HEK293 (cell line): ENCODE measurements at regions not wholly inside any gene's neighbourhood (a gene's known extent, or its start where the extent isn't known, plus 50 kb on each side); places are given as distances from the start of the nearest gene placed in this dataset.

Experiments used
- CTCF ChIA-PET: fragments of 350-600 bp; formaldehyde crosslinking; extraction: SDS; loops from one replicate; lab custom pipeline; 2021; ENCODE audit warnings: antibody characterized with exemption; lab: Yijun Ruan, JAX
- POLR2A ChIA-PET: fragments of 300-600 bp; formaldehyde crosslinking; extraction: SDS; loops from one replicate; lab custom pipeline; 2020; ENCODE audit warnings: antibody characterized with exemption, inconsistent platforms; lab: Yijun Ruan, JAX
- H3K27ac ChIP-seq: fragments of 200-500 bp; sonication (Bioruptor generic); 2 replicates; pipeline ENCODE4 v1.5.1; 2014; ENCODE audit warnings: low read depth, low read length, control low read depth, inconsistent platforms; ENCODE audit errors: extremely low read depth
- H3K36me3 ChIP-seq, 2 experiments: fragments of 200-500 bp in 1 of 2; sonication (Bioruptor generic) in 1 of 2; 1 replicate in 1 of 2; 2 replicates in 1 of 2; pipeline ENCODE4 v1.5.1; 2014 to 2017; ENCODE audit warnings: inconsistent platforms in 2 of 2, low read length in 2 of 2; ENCODE audit not compliant: control insufficient read depth in 2 of 2, insufficient read depth in 1 of 2
- H3K4me1 ChIP-seq: fragments of 200-500 bp; sonication (Bioruptor generic); 2 replicates; pipeline ENCODE4 v1.5.1; 2014; ENCODE audit warnings: mild to moderate bottlenecking, low read length, inconsistent platforms; ENCODE audit not compliant: control insufficient read depth, insufficient read depth
- H3K4me3 ChIP-seq: 2 replicates; pipeline ENCODE4 v1.5.1; 2011; ENCODE audit warnings: low read depth, mild to moderate bottlenecking, control low read depth, low read length, moderate library complexity
- H3K9me3 ChIP-seq: fragments of 200-500 bp; sonication (Bioruptor generic); 2 replicates; pipeline ENCODE4 v1.5.1; 2014; ENCODE audit warnings: low read depth, low read length, inconsistent platforms; ENCODE audit not compliant: control insufficient read depth, insufficient read depth
- FEZF1 ChIP-seq: fragments of 450-650 bp; formaldehyde crosslinking; IDR thresholded peaks from 2 replicates; pipeline ENCODE4 v1.5.1; 2016; ENCODE audit warnings: missing biosample characterization, missing genetic modification characterization
- GLI2 ChIP-seq: fragments of 450-650 bp; formaldehyde crosslinking; IDR thresholded peaks from 2 replicates; pipeline ENCODE4; 2017; ENCODE audit warnings: missing biosample characterization, missing genetic modification characterization, low read depth, borderline replicate concordance
- GLI4 ChIP-seq: fragments of 450-650 bp; formaldehyde crosslinking; IDR thresholded peaks from 2 replicates; pipeline ENCODE4 v1.5.1; 2016; ENCODE audit warnings: missing biosample characterization, missing genetic modification characterization
- MEIS1 ChIP-seq: sonication (generic); formaldehyde crosslinking; IDR thresholded peaks from 2 replicates; pipeline ENCODE4 v1.8.1; 2022; ENCODE audit warnings: missing genetic modification reagents, mild to moderate bottlenecking, borderline replicate concordance
- PATZ1 ChIP-seq: fragments of 450-650 bp; formaldehyde crosslinking; IDR thresholded peaks from 2 replicates; pipeline ENCODE4 v1.5.1; 2016; ENCODE audit warnings: missing biosample characterization, missing genetic modification characterization
- ZFP3 ChIP-seq: fragments of 450-650 bp; formaldehyde crosslinking; IDR thresholded peaks from 2 replicates; pipeline ENCODE4 v1.5.1; 2016; ENCODE audit warnings: low read depth, missing biosample characterization, missing genetic modification characterization
- ZNF169 ChIP-seq: fragments of 450-650 bp; formaldehyde crosslinking; IDR thresholded peaks from 2 replicates; pipeline ENCODE4 v1.5.1; 2016; ENCODE audit warnings: missing biosample characterization, missing genetic modification characterization
- ZNF184 ChIP-seq: fragments of 450-650 bp; IDR thresholded peaks from 2 replicates; pipeline ENCODE4 v1.5.1; 2018; ENCODE audit warnings: missing biosample characterization, mild to moderate bottlenecking, missing genetic modification characterization
- ZNF398 ChIP-seq: fragments of 450-650 bp; formaldehyde crosslinking; IDR thresholded peaks from 2 replicates; pipeline ENCODE4 v1.5.1; 2017; ENCODE audit warnings: missing biosample characterization, missing genetic modification characterization
- ZNF513 ChIP-seq: fragments of 450-650 bp; IDR thresholded peaks from 2 replicates; pipeline ENCODE4 v1.5.1; 2018; ENCODE audit warnings: missing biosample characterization, missing genetic modification characterization
- ZNF560 ChIP-seq: fragments of 450-650 bp; formaldehyde crosslinking; IDR thresholded peaks from 2 replicates; pipeline ENCODE4 v1.5.1; 2017; ENCODE audit warnings: missing biosample characterization, missing genetic modification characterization, borderline replicate concordance
- ZNF645 ChIP-seq: fragments of 450-650 bp; formaldehyde crosslinking; IDR thresholded peaks from 2 replicates; pipeline ENCODE4; 2016; ENCODE audit warnings: missing biosample characterization, missing genetic modification characterization

- CTCF ChIA-PET = no interaction called here
- TF ChIP-seq FEZF1 (tag by site-specific recombination) (no peak), ZNF398 (tag by site-specific recombination) (no peak), PATZ1 (tag by site-specific recombination) (no peak), ZNF184 (tag by site-specific recombination) (no peak)
- Histone ChIP-seq H3K4me3 (no peak overlapping the region), H3K27ac (no peak overlapping the region), H3K36me3 (no peaks in the 10 kb centered on the region), H3K4me1 (no peaks in the 10 kb centered on the region), H3K9me3 (no peaks in the 10 kb centered on the region)
- POLR2A ChIA-PET = no interaction called here
These were observed 144.6 kb downstream of the KCTD12 start for GRCh38 chr13:76741624-76742023.

- H3K4me3 ChIP-seq = no peak overlapping the region
- H3K4me1 ChIP-seq = no peaks in the 10 kb centered on the region
- no peaks in the 10 kb centered on the region for H3K9me3 ChIP-seq
- H3K36me3 ChIP-seq = no peaks in the 10 kb centered on the region
- no peak for TF ChIP-seq ZFP3
- TF ChIP-seq ZNF169 (tag by site-specific recombination) = no peak
- TF ChIP-seq GLI4 (tag by site-specific recombination) = no peak
- POLR2A ChIA-PET = no interaction called here
- no peak overlapping the region for H3K27ac ChIP-seq
- CTCF ChIA-PET = no interaction called here
These were observed 145.2 kb downstream of the KCTD12 start for GRCh38 chr13:76741046-76741445.

GRCh38 chr13:76738616-76739015 is 147.6 kb downstream of the KCTD12 start:
- TF ChIP-seq ZNF645 (tag by site-specific recombination) (no peak), PATZ1 (tag by site-specific recombination) (no peak), ZNF560 (tag by site-specific recombination) (no peak), ZNF513 (no peak), MEIS1 (CRISPR knock-in tag) (no peak), GLI2 (tag by site-specific recombination) (no peak)
- POLR2A ChIA-PET = no interaction called here
- Histone ChIP-seq H3K27ac (no peak overlapping the region), H3K4me1 (no peaks in the 10 kb centered on the region), H3K4me3 (no peak overlapping the region), H3K36me3 (no peaks in the 10 kb centered on the region), H3K9me3 (no peaks in the 10 kb centered on the region)
- CTCF ChIA-PET = no interaction called here
